ENCODE measurements at regions not wholly inside any gene's neighbourhood (a gene's known extent, or its start where the extent isn't known, plus 50 kb on each side); places are given as distances from the start of the nearest gene placed in this dataset.

DNA sequence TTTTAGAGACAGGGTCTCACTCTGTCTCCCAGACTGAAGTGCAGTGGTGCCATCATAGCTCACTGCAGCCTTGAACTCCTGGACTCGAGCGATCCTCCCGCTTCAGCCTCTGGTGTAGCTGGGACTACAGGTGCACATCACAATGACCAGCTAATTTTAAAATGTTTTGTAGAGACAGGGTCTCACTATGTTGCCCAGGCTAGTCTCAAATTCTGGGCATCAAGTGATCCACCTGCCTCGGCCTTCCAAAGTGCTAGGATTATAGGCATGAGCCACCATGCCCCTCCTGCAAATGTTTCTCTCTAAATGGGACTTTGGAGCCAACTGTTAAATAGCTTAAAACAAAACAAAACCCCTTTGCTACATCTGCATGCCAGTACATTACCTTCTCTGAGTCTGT, 82.2 kb upstream of the BRD7 start:
- no peak overlapping the region for H2AFZ ChIP-seq (ENCODE audit: low read depth, low read length)
- no TSS peak for BruUV-seq (replicated peaks)
- H3K9me3 ChIP-seq (replicated peaks; ENCODE audit: control insufficient read depth, insufficient read depth, low read length), result no peaks in the 10 kb centered on the region
- H3K9me1 ChIP-seq (replicated peaks; ENCODE audit: control insufficient read depth, extremely low read depth, insufficient read depth, low read length), result no peaks in the 10 kb centered on the region
- H3K4me2 ChIP-seq (ENCODE audit: insufficient read depth, low read length), result no peak overlapping the region
- POLR2A ChIA-PET, result no interaction called here
- no peaks in the 10 kb centered on the region for H4K20me1 ChIP-seq (replicated peaks; ENCODE audit: control insufficient read depth, extremely low read depth, insufficient read depth, low read length)
- no peaks in the 10 kb centered on the region for H3K79me2 ChIP-seq (ENCODE audit: control insufficient read depth, insufficient read depth, low read length)
- no peaks in the 10 kb centered on the region for H3K4me1 ChIP-seq (ENCODE audit: control insufficient read depth, extremely low read depth, insufficient read depth, low read length)
- no peak overlapping the region for H3K9ac ChIP-seq (replicated peaks; ENCODE audit: extremely low read depth, insufficient read depth, low read length)
- H3K27me3 ChIP-seq (ENCODE audit: control insufficient read depth in 2 of 2, insufficient read depth in 2 of 2, low read length in 2 of 2), result no peaks in the 10 kb centered on the region
- dilution Hi-C loops (cut with MboI; ENCODE audit: extremely low pct_ligation_motif_present, low sequenced_read_pairs), result no loop called here
- intact Hi-C loops (cut with micrococcal nuclease), result no loop called here
- CTCF ChIA-PET, result interaction anchor here (0.7 to 1.2 kb wide), 2 partner anchors 96 to 214 kb away, joined by 3 read pairs; no protein-coding TSS in a partner anchor
- H3K4me3 ChIP-seq (replicated peaks in 1 of 3; ENCODE audit: insufficient read depth in 1 of 3, low read depth in 1 of 3, low read length in 3 of 3), result no peak overlapping the region
- TF ChIP-seq POLR2AphosphoS5 (IDR thresholded peaks at IDR 0.05; ENCODE audit: insufficient read depth, low read depth, low read length), result no peak
- TF ChIP-seq GATA2 (IDR thresholded peaks at IDR 0.05; ENCODE audit: insufficient read depth, insufficient read length, low read depth, low read length), result no peak
- DNase-seq (ENCODE audit: low read depth, low spot score) (no peak), FAIRE-seq (no peak)
- H3K36me3 ChIP-seq (ENCODE audit: control insufficient read depth in 2 of 2, extremely low read depth in 1 of 2, insufficient read depth in 2 of 2, low read length in 2 of 2), result no peaks in the 10 kb centered on the region
- H3K27ac ChIP-seq (ENCODE audit: insufficient read depth, low read depth, low read length), result no peak overlapping the region

DNA sequence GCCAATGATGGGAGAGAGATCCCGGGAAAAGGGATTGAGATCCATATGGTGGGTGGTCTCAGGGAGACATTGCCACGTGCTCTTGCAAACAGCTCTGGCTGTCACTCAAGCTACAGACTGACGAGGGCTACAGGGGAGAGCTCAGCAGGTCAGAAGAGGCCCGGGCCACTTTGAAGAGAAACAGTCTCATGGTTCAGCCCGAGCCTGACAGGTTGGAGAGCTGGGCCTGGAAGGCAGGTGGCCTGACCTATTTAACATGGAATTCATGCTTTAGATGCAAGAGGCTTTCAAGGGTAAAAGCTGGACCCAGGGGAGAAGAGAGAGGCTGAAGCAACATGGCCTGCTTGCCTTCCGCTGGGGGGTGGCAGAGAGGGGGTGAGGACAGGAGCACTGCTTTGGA, 81.0 kb upstream of the BRD7 start:
- H3K27me3 ChIP-seq (ENCODE audit: control insufficient read depth in 2 of 2, insufficient read depth in 2 of 2, low read length in 2 of 2), result no peaks in the 10 kb centered on the region
- no peak for TF ChIP-seq JUN (IDR thresholded peaks at IDR 0.05; ENCODE audit: borderline replicate concordance, insufficient read depth, insufficient read length, low read depth)
- TF ChIP-seq MYC (IDR thresholded peaks at IDR 0.05; ENCODE audit: low read depth, low read length), result no peak
- TF ChIP-seq EZH2 (IDR thresholded peaks at IDR 0.05; ENCODE audit: borderline replicate concordance, low read depth, low read length, severe bottlenecking), result no peak
- TF ChIP-seq POLR2A (IDR thresholded peaks at IDR 0.05; ENCODE audit: low read depth, low read length), result no peak
- no peak for TF ChIP-seq GATA2 (IDR thresholded peaks at IDR 0.05; ENCODE audit: insufficient read depth, insufficient read length, low read depth, low read length)
- TF ChIP-seq CTCF (IDR thresholded peaks at IDR 0.05; ENCODE audit: extremely low read depth in 1 of 2, insufficient read depth in 1 of 2, low read depth in 1 of 2, low read length in 2 of 2), result no peak
- TF ChIP-seq FOS (IDR thresholded peaks at IDR 0.05; ENCODE audit: borderline replicate concordance, insufficient read depth, low read length), result no peak
- TF ChIP-seq MAX (IDR thresholded peaks at IDR 0.05; ENCODE audit: insufficient read depth, insufficient read length), result no peak
- CTCF ChIA-PET, result interaction anchor here (1.2 kb wide), 1 partner anchor 216 kb away, joined by 3 read pairs; no protein-coding TSS in a partner anchor

More for the DNA sequence above, 81.0 kb upstream of the BRD7 start:
- no peak overlapping the region for H3K4me2 ChIP-seq (ENCODE audit: insufficient read depth, low read length)
- no peaks in the 10 kb centered on the region for H3K4me1 ChIP-seq (ENCODE audit: control insufficient read depth, extremely low read depth, insufficient read depth, low read length)
- H3K9me3 ChIP-seq (replicated peaks; ENCODE audit: control insufficient read depth, insufficient read depth, low read length), result no peaks in the 10 kb centered on the region
- no peak overlapping the region for H3K9ac ChIP-seq (replicated peaks; ENCODE audit: extremely low read depth, insufficient read depth, low read length)
- no peak overlapping the region for H3K4me3 ChIP-seq (replicated peaks in 1 of 3; ENCODE audit: insufficient read depth in 1 of 3, low read depth in 1 of 3, low read length in 3 of 3)
- no peaks in the 10 kb centered on the region for H3K36me3 ChIP-seq (ENCODE audit: control insufficient read depth in 2 of 2, extremely low read depth in 1 of 2, insufficient read depth in 2 of 2, low read length in 2 of 2)
- intact Hi-C loops (cut with micrococcal nuclease) (no loop called here), dilution Hi-C loops (cut with MboI; ENCODE audit: extremely low pct_ligation_motif_present, low sequenced_read_pairs) (no loop called here)
- POLR2A ChIA-PET, result no interaction called here
- no TSS peak for BruUV-seq (replicated peaks)
- DNase-seq (ENCODE audit: low read depth, low spot score), result no peak
- no peak for FAIRE-seq
- H4K20me1 ChIP-seq (replicated peaks; ENCODE audit: control insufficient read depth, extremely low read depth, insufficient read depth, low read length), result no peaks in the 10 kb centered on the region
- no peak overlapping the region for H3K27ac ChIP-seq (ENCODE audit: insufficient read depth, low read depth, low read length)
- no peaks in the 10 kb centered on the region for H3K79me2 ChIP-seq (ENCODE audit: control insufficient read depth, insufficient read depth, low read length)
- H3K9me1 ChIP-seq (replicated peaks; ENCODE audit: control insufficient read depth, extremely low read depth, insufficient read depth, low read length), result no peaks in the 10 kb centered on the region
- no peak overlapping the region for H2AFZ ChIP-seq (ENCODE audit: low read depth, low read length)
